Breast epithelium (tissue), 3 donors: ENCODE measurements at regions not wholly inside any gene's neighbourhood (a gene's known extent, or its start where the extent isn't known, plus 50 kb on each side); places are given as distances from the start of the nearest gene placed in this dataset.

Experiments
- CTCF ChIP-seq, 3 donors: fragments of 450-650 bp; IDR thresholded peaks; one replicate each; pipeline ENCODE4 v1.5.1; 2016 to 2017; ENCODE audit warnings: antibody characterized with exemption in 3 of 3, mild to moderate bottlenecking in 3 of 3, moderate library complexity in 3 of 3
- POLR2A ChIP-seq: fragments of 450-650 bp; IDR thresholded peaks from one replicate; pipeline ENCODE4 v1.6.1; 2016; ENCODE audit warnings: antibody characterized with exemption, mild to moderate bottlenecking, moderate library complexity

- TF ChIP-seq POLR2A (no peak), CTCF (IDR thresholded peaks at IDR 0.05) (no peak)
Observed at GRCh38 chr3:176916777-176917176, 280.5 kb downstream of the TBL1XR1 start.
